ENCODE measurements at regions not wholly inside any gene's neighbourhood (a gene's known extent, or its start where the extent isn't known, plus 50 kb on each side); places are given as distances from the start of the nearest gene placed in this dataset.

DNA sequence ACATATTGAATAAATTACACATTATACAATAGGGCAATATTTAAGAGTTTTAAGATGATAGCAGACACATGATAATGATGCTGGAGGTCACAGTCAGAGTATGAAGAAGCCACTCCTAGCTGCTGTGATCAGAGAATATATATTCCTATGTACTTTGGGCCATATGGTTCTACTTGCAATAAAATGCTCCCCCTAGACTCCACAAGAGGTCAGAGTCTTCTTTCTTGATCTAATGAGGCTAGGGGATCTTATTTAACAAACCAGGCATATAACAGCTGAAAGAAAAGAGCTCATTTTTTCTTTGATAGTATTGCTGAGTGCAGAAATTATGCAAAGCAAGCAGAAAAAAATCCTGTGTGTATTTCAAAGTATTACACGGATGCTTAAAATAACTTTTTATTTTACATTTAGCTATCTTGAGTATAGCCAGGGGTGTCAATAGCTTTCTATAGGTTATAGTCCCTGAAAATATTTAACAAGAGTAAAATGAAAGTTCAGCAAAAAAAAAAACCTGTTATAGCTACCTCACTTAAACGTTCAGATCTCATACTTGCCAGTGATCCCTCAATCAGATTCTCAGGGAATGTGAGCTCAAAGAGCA is 748.7 kb upstream of the CHAC2 start:
- no peak for TF ChIP-seq SIN3A (IDR thresholded peaks at IDR 0.05; ENCODE audit: borderline replicate concordance, insufficient read depth, low read length)
- TF ChIP-seq TAF1 (IDR thresholded peaks at IDR 0.05; ENCODE audit: borderline replicate concordance, insufficient read depth, low read length) = no peak
- TF ChIP-seq, protein P1, sequence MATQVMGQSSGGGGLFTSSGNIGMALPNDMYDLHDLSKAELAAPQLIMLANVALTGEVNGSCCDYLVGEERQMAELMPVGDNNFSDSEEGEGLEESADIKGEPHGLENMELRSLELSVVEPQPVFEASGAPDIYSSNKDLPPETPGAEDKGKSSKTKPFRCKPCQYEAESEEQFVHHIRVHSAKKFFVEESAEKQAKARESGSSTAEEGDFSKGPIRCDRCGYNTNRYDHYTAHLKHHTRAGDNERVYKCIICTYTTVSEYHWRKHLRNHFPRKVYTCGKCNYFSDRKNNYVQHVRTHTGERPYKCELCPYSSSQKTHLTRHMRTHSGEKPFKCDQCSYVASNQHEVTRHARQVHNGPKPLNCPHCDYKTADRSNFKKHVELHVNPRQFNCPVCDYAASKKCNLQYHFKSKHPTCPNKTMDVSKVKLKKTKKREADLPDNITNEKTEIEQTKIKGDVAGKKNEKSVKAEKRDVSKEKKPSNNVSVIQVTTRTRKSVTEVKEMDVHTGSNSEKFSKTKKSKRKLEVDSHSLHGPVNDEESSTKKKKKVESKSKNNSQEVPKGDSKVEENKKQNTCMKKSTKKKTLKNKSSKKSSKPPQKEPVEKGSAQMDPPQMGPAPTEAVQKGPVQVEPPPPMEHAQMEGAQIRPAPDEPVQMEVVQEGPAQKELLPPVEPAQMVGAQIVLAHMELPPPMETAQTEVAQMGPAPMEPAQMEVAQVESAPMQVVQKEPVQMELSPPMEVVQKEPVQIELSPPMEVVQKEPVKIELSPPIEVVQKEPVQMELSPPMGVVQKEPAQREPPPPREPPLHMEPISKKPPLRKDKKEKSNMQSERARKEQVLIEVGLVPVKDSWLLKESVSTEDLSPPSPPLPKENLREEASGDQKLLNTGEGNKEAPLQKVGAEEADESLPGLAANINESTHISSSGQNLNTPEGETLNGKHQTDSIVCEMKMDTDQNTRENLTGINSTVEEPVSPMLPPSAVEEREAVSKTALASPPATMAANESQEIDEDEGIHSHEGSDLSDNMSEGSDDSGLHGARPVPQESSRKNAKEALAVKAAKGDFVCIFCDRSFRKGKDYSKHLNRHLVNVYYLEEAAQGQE (IDR thresholded peaks at IDR 0.05; ENCODE audit: insufficient read depth in 1 of 2, low read depth in 2 of 2, low read length in 2 of 2) = no peak
- TF ChIP-seq FOXP2 (optimal IDR thresholded peaks at IDR 0.05; ENCODE audit: borderline replicate concordance, extremely low read depth, extremely low read length, insufficient read depth) = no peak
- TF ChIP-seq POLR2AphosphoS5 (IDR thresholded peaks at IDR 0.05; ENCODE audit: low read depth, low read length) = no peak

DNA sequence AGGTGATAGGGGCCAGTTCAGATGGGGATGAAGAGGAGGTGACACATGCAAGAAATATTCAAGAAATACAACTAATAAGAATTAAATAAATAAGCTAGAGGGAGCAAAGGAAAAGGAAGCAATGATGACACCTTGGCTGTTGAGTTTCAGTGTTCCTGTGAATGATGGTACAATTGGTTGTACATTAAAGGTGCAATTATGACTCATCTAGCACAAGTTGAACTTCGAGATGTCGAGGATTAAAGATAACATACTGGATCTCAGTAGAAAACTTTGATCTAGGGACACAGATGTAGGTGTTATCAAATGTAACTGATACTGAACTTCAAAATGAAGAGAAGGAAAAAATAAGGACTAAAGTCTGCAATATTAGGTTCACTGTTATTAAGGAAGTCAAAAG is 760.6 kb upstream of the CHAC2 start:
- no peak for TF ChIP-seq FOXP2 (optimal IDR thresholded peaks at IDR 0.05; ENCODE audit: borderline replicate concordance, extremely low read depth, extremely low read length, insufficient read depth)
- TF ChIP-seq, protein P1 (IDR thresholded peaks at IDR 0.05; ENCODE audit: insufficient read depth in 1 of 2, low read depth in 2 of 2, low read length in 2 of 2) = no peak
- no peak for TF ChIP-seq SIN3A (IDR thresholded peaks at IDR 0.05; ENCODE audit: borderline replicate concordance, insufficient read depth, low read length)

DNA sequence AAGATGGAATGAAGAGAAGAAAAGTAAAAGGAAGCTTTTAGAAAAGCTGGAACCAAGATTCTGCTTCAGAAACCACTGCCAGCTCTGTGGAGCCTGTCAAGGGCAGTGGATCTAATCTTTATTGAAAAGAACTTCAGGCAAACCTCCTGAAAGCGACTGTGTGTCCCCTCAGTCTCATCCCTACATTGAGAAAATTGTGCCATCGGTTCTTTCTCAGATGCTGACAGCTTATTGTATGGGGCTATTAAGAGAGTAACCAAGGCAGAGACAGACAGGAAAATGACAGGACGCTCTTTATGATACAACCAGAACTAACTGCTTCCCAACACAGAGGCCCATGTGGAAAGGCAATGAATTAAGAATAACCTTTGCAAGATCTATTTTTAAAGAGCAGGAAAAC is 763.2 kb upstream of the CHAC2 start:
- TF ChIP-seq SIN3A (IDR thresholded peaks at IDR 0.05; ENCODE audit: borderline replicate concordance, insufficient read depth, low read length) = no peak
- no peak for TF ChIP-seq FOXP2 (optimal IDR thresholded peaks at IDR 0.05; ENCODE audit: borderline replicate concordance, extremely low read depth, extremely low read length, insufficient read depth)
- TF ChIP-seq TAF1 (IDR thresholded peaks at IDR 0.05; ENCODE audit: borderline replicate concordance, insufficient read depth, low read length) = no peak
- TF ChIP-seq, protein P1 (IDR thresholded peaks at IDR 0.05; ENCODE audit: insufficient read depth in 1 of 2, low read depth in 2 of 2, low read length in 2 of 2) = no peak
- TF ChIP-seq POLR2AphosphoS5 (IDR thresholded peaks at IDR 0.05; ENCODE audit: low read depth, low read length) = no peak

DNA sequence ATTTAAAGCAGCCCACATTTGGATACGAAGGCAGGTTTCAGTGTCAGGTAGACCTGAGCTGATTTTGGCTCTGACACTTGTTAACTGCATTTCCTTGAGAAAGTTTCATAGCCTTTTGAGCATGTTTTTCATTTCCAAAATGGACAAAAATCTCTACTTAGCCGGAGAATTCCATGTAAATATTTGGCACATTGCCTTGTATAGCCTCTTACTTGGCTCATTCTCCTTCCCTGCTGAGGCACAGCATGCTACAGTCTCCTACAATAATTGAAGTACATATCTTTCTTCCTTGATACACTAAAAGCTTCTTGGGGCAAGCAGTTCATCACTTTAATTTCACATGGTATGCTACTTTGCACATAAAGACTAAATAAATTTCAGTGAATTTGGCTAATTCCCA is 772.2 kb upstream of the CHAC2 start:
- TF ChIP-seq, protein P1 (IDR thresholded peaks at IDR 0.05; ENCODE audit: insufficient read depth in 1 of 2, low read depth in 2 of 2, low read length in 2 of 2) = no peak
- TF ChIP-seq FOXP2 (optimal IDR thresholded peaks at IDR 0.05; ENCODE audit: borderline replicate concordance, extremely low read depth, extremely low read length, insufficient read depth) (no peak), TAF1 (IDR thresholded peaks at IDR 0.05; ENCODE audit: borderline replicate concordance, insufficient read depth, low read length) (no peak), POLR2AphosphoS5 (IDR thresholded peaks at IDR 0.05; ENCODE audit: low read depth, low read length) (no peak), SIN3A (IDR thresholded peaks at IDR 0.05; ENCODE audit: borderline replicate concordance, insufficient read depth, low read length) (no peak)

All from PFSK-1 (cell line).